K562 (cell line): ENCODE measurements at regions not wholly inside any gene's neighbourhood (a gene's known extent, or its start where the extent isn't known, plus 50 kb on each side); places are given as distances from the start of the nearest gene placed in this dataset.

ENCODE experiments used
- ATAC-seq: fragments of 200-7000 bp; cut with Tn5 transposase; 3 replicates; pipeline ENCODE4 v1.9.1; 2020; ENCODE audit warnings: moderate library complexity
- BruUV-seq: library from RNA; stranded (reverse); fragments of 400-500 nt; replicated peaks from 2 replicates; lab custom pipeline; 2021; lab: Mats Ljungman, UMichigan
- CTCF ChIA-PET: fragments of 300-600 bp; formaldehyde crosslinking; extraction: SDS; loops from one replicate; lab custom pipeline; 2021; ENCODE audit warnings: low intra/inter-chr PET ratio; lab: Yijun Ruan, JAX
- POLR2A ChIA-PET: fragments of 300-600, 350-650 bp; sonication (Branson Sonifier 250); formaldehyde crosslinking; extraction: SDS; loops from one replicate; lab custom pipeline; 2021; ENCODE audit warnings: antibody characterized with exemption, inconsistent platforms; lab: Yijun Ruan, JAX
- DNase-seq, 4 experiments: peaks; one replicate each; pipeline versions ENCODE4 v3.0.0 to v3.0.0-alpha.2; 2011 to 2018; ENCODE audit warnings: low spot score in 3 of 4, mixed read lengths in 3 of 4; ENCODE audit errors: extremely low read depth in 1 of 4
- FAIRE-seq: peaks from 2 replicates; lab custom pipeline; 2011; peaks lifted over from hg19 to GRCh38; lab: Jason Lieb, UNC
- H2AFZ ChIP-seq: 2 replicates; pipeline ENCODE4 v1.6.0; 2011; ENCODE audit warnings: low read depth, low read length, control low read depth, inconsistent platforms
- H3K27ac ChIP-seq: fragments of 200-600 bp; 3 replicates; pipeline ENCODE4 v1.8.0; 2011; ENCODE audit warnings: low read depth, mild to moderate bottlenecking, control low read depth, inconsistent platforms, low read length, moderate library complexity, mixed read lengths; ENCODE audit errors: extremely low read depth
- H3K27me3 ChIP-seq, 2 experiments: fragments of 300-600 bp in 1 of 2; 2 replicates in 1 of 2; 3 replicates in 1 of 2; pipeline versions ENCODE4 v1.6.0 to v1.8.0; 2011; ENCODE audit warnings: inconsistent platforms in 2 of 2, low read length in 2 of 2, mild to moderate bottlenecking in 1 of 2, mixed read lengths in 1 of 2, moderate library complexity in 1 of 2; ENCODE audit not compliant: control insufficient read depth in 2 of 2, insufficient read depth in 2 of 2
- H3K36me3 ChIP-seq: fragments of 300-600 bp; 3 replicates; pipeline ENCODE4 v1.8.0; 2011; ENCODE audit warnings: mild to moderate bottlenecking, low read length, inconsistent platforms; ENCODE audit not compliant: control insufficient read depth, insufficient read depth
- H3K4me1 ChIP-seq, 2 experiments: fragments of 200-600 bp in 1 of 2; replicated peaks in 1 of 2; 2 replicates in 1 of 2; 3 replicates in 1 of 2; pipeline versions ENCODE4 v1.5.1 to v1.8.0; 2011; ENCODE audit warnings: inconsistent platforms in 2 of 2, low read length in 2 of 2, mild to moderate bottlenecking in 1 of 2, mixed read lengths in 1 of 2, moderate library complexity in 1 of 2; ENCODE audit not compliant: control insufficient read depth in 2 of 2, insufficient read depth in 2 of 2
- H3K4me2 ChIP-seq: 2 replicates; pipeline ENCODE4 v1.6.1; 2011; ENCODE audit warnings: low read length, control low read depth, inconsistent platforms, mixed read lengths; ENCODE audit not compliant: insufficient read depth
- H3K4me3 ChIP-seq: fragments of 200-600 bp; sonication (generic), shearing (Covaris generic); 2 replicates; pipeline ENCODE4 v1.5.1; 2016; ENCODE audit warnings: control low read depth, inconsistent platforms
- H3K79me2 ChIP-seq: fragments of 200-600 bp; 3 replicates; pipeline ENCODE4 v1.8.0; 2011; ENCODE audit warnings: low read length, inconsistent platforms; ENCODE audit not compliant: control insufficient read depth, insufficient read depth
- H3K9ac ChIP-seq, 2 experiments: 2 replicates each; pipeline versions ENCODE4 v1.6.0 to v1.6.1; 2011; ENCODE audit warnings: low read depth in 2 of 2, low read length in 2 of 2, control low read depth in 1 of 2, inconsistent platforms in 1 of 2, mild to moderate bottlenecking in 1 of 2, mixed read lengths in 1 of 2; ENCODE audit not compliant: insufficient read depth in 1 of 2
- H3K9me1 ChIP-seq: one replicate; pipeline ENCODE4 v1.6.0; 2011; ENCODE audit warnings: inconsistent platforms, mild to moderate bottlenecking, low read length, moderate library complexity; ENCODE audit not compliant: control insufficient read depth, insufficient read depth
- H3K9me3 ChIP-seq: replicated peaks from 2 replicates; pipeline ENCODE4 v1.5.1; 2011; ENCODE audit warnings: low read depth, low read length, inconsistent platforms; ENCODE audit not compliant: control insufficient read depth, insufficient read depth
- H4K20me1 ChIP-seq: replicated peaks from 2 replicates; pipeline ENCODE4 v1.6.1; 2011; ENCODE audit warnings: low read length, inconsistent platforms, mixed read lengths; ENCODE audit not compliant: control insufficient read depth, insufficient read depth
- BRD9 ChIP-seq: fragments of 450-650 bp; IDR thresholded peaks from 2 replicates; pipeline ENCODE4 v1.6.1; 2018; ENCODE audit warnings: low read depth; ENCODE audit not compliant: partially characterized antibody
- CTBP1 ChIP-seq: fragments of 450-650 bp; IDR thresholded peaks from 2 replicates; pipeline ENCODE4 v1.6.1; 2016; ENCODE audit warnings: borderline replicate concordance
- DIDO1 ChIP-seq: fragments of 450-650 bp; IDR thresholded peaks from 2 replicates; pipeline ENCODE4 v1.6.1; 2016; ENCODE audit warnings: low read depth, missing biosample characterization, missing genetic modification characterization
- RB1 ChIP-seq: fragments of 450-650 bp; IDR thresholded peaks from 2 replicates; pipeline ENCODE4 v1.6.1; 2017; ENCODE audit warnings: low read depth, mild to moderate bottlenecking
- SMAD2 ChIP-seq: fragments of 150-350 bp; IDR thresholded peaks from 2 replicates; pipeline ENCODE4 v1.6.1; 2014; ENCODE audit warnings: low read depth, mild to moderate bottlenecking, low read length
- SMC3 ChIP-seq: conservative IDR thresholded peaks from 2 replicates; pipeline ENCODE4 v1.6.1; 2011; ENCODE audit warnings: low read depth, low read length, improper control_type of control experiment; ENCODE audit not compliant: insufficient read depth
- SP1 ChIP-seq: sonication (generic); formaldehyde crosslinking; IDR thresholded peaks from 2 replicates; pipeline ENCODE4 v1.8.1; 2022; ENCODE audit warnings: mild to moderate bottlenecking, missing genetic modification reagents
- SUPT5H ChIP-seq: fragments of 450-650 bp; IDR thresholded peaks from 2 replicates; pipeline ENCODE4 v1.6.1; 2016
- ZBED1 ChIP-seq: IDR thresholded peaks from 2 replicates; pipeline ENCODE4 v1.6.1; 2014
- ZNF143 ChIP-seq: sonication (generic); formaldehyde crosslinking; IDR thresholded peaks from 2 replicates; pipeline ENCODE4 v1.9.0; 2022; ENCODE audit warnings: mild to moderate bottlenecking, missing genetic modification reagents
- ZNF232 ChIP-seq: sonication (generic); formaldehyde crosslinking; IDR thresholded peaks from 2 replicates; pipeline ENCODE4 v1.8.0; 2022; ENCODE audit warnings: mild to moderate bottlenecking, missing genetic modification reagents
- ZNF507 ChIP-seq: conservative IDR thresholded peaks from 2 replicates; pipeline ENCODE4 v1.6.1; 2017; ENCODE audit warnings: missing genetic modification characterization, missing compliant biosample characterization
- ZNF707 ChIP-seq: fragments of 250-450 bp; sonication (Bioruptor Pico); conservative IDR thresholded peaks from 2 replicates; pipeline ENCODE4 v1.8.0; 2022; ENCODE audit warnings: inconsistent platforms, mild to moderate bottlenecking, moderate library complexity
- WGBS: fragments of 100-300 bp; shearing (Covaris generic); methylation state at CpG from one replicate; pipeline ENCODE4 v1.1.6; 2016; ENCODE audit warnings: low coverage, mixed read lengths; ENCODE audit not compliant: insufficient coverage; ENCODE audit errors: missing lambda C conversion rate; 5-methylcytosine and 5-hydroxymethylcytosine counted together
- in situ Hi-C: fragments of 300-500 bp; cut with MboI; formaldehyde crosslinking; loops from 4 replicates; pipeline ENCODE4 v1.15.0; 2018; ENCODE audit warnings: inconsistent platforms, mixed read lengths
- intact Hi-C: fragments of 100-400 bp; cut with micrococcal nuclease; formaldehyde crosslinking; loops from 2 replicates; pipeline ENCODE4 v1.14.2; 2022
- TF ChIP-seq, protein P1 (sequence below): fragments of 250-450 bp; sonication (Bioruptor Pico); IDR thresholded peaks from 2 replicates; pipeline ENCODE4 v1.5.0; 2022; ENCODE audit warnings: mild to moderate bottlenecking
- TF ChIP-seq, protein P2 (sequence below): fragments of 450-650 bp; IDR thresholded peaks from 2 replicates; pipeline ENCODE4 v1.6.1; 2016

DNA sequence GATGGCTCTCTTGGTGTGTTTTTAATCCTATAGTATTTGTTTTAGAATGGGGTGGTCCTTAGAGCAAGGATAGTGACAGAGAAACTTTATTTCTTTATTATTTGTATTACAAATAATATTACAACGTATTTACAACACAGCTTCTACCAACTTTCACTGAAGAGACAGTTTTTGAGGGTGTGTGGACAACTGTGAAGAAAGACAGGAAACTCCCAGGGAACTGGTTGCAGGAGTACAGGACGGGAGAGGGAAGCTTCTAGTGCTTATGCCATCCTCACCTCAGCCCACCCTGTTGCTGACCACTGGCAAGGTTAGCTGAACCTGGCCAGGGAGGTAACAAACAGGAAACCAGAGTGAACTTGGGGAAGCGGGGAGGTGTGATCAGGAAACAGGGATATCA lies 251.7 kb downstream of the BCL11A start:
- DNase-seq (no peak), FAIRE-seq (no peak), ATAC-seq (no peak)
- Histone ChIP-seq H3K4me2 (no peak overlapping the region), H3K4me1 (peaks cover 0 to 7% of the 10 kb centered on the region in 2 experiments; a peak in 1 of 5 replicates), H2AFZ (no peak overlapping the region), H3K79me2 (no peaks in the 10 kb centered on the region), H3K9me1 (no peaks in the 10 kb centered on the region), H3K9me3 (no peaks in the 10 kb centered on the region), H3K27ac (no peak overlapping the region), H4K20me1 (no peaks in the 10 kb centered on the region), H3K9ac (no peak overlapping the region), H3K27me3 (peaks cover 0 to 6% of the 10 kb centered on the region in 2 experiments; a peak in 1 of 5 replicates), H3K4me3 (no peak overlapping the region), H3K36me3 (no peaks in the 10 kb centered on the region)
- 0% methylated on average over 3 of the region's 3 CpGs for WGBS
- in situ Hi-C loops: no loop called here
- ChIA-PET CTCF (no interaction called here), POLR2A (interaction anchor here (0.9 to 1.3 kb wide), 3 partner anchors 11 to 16 kb away, joined by 3 to 4 read pairs (median 3); no protein-coding TSS in a partner anchor)
- intact Hi-C loops: no loop called here
- TF ChIP-seq SMAD2: no peak
- no peak for TF ChIP-seq ZNF707 (CRISPR knock-in tag)
- no peak for TF ChIP-seq ZNF507 (tag)
- TF ChIP-seq BRD9: no peak
- no peak for TF ChIP-seq SMC3
- no peak for TF ChIP-seq SUPT5H
- TF ChIP-seq ZNF143 (CRISPR knock-in tag): no peak
- no TSS peak for BruUV-seq

DNA sequence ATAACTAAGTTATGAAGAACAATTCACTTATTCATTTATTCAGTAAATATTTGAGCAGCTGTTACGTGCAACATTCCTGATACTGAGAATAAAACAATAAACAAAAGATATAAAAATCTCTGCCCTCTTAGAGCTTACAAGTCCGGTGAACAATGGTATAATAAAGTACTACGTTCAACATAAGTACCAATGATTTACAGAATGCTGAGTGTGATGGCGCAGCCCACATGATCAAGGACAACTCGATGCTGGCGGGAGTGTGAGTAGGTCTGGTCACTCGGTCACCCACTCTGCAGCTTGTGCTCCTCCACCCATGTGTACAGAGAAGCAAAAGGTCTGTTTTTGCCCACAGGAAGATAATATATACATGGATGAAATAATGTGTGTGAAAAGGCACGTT lies 254.3 kb downstream of the BCL11A start:
- no peak for FAIRE-seq
- no peak for DNase-seq

More for the DNA sequence above, 254.3 kb downstream of the BCL11A start:
- ChIA-PET POLR2A (no interaction called here), CTCF (no interaction called here)
- BruUV-seq: no TSS peak
- Histone ChIP-seq H3K27ac (no peak overlapping the region), H3K9me3 (no peaks in the 10 kb centered on the region), H3K27me3 (peaks cover 0 to 8% of the 10 kb centered on the region in 2 experiments; a peak in 1 of 5 replicates), H2AFZ (no peak overlapping the region), H3K36me3 (no peaks in the 10 kb centered on the region), H3K79me2 (no peaks in the 10 kb centered on the region), H3K9ac (no peak overlapping the region), H3K4me3 (no peak overlapping the region), H3K9me1 (no peaks in the 10 kb centered on the region), H4K20me1 (no peaks in the 10 kb centered on the region), H3K4me2 (no peak overlapping the region), H3K4me1 (peaks cover 0 to 7% of the 10 kb centered on the region in 2 experiments; a peak in 1 of 5 replicates)
- TF ChIP-seq RB1: no peak
- TF ChIP-seq DIDO1: no peak
- TF ChIP-seq ZNF232: no peak
- no peak for TF ChIP-seq CTBP1
- TF ChIP-seq, protein P1, sequence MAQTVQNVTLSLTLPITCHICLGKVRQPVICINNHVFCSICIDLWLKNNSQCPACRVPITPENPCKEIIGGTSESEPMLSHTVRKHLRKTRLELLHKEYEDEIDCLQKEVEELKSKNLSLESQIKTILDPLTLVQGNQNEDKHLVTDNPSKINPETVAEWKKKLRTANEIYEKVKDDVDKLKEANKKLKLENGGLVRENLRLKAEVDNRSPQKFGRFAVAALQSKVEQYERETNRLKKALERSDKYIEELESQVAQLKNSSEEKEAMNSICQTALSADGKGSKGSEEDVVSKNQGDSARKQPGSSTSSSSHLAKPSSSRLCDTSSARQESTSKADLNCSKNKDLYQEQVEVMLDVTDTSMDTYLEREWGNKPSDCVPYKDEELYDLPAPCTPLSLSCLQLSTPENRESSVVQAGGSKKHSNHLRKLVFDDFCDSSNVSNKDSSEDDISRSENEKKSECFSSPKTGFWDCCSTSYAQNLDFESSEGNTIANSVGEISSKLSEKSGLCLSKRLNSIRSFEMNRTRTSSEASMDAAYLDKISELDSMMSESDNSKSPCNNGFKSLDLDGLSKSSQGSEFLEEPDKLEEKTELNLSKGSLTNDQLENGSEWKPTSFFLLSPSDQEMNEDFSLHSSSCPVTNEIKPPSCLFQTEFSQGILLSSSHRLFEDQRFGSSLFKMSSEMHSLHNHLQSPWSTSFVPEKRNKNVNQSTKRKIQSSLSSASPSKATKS (CRISPR knock-in tag): no peak
- TF ChIP-seq, protein P2, sequence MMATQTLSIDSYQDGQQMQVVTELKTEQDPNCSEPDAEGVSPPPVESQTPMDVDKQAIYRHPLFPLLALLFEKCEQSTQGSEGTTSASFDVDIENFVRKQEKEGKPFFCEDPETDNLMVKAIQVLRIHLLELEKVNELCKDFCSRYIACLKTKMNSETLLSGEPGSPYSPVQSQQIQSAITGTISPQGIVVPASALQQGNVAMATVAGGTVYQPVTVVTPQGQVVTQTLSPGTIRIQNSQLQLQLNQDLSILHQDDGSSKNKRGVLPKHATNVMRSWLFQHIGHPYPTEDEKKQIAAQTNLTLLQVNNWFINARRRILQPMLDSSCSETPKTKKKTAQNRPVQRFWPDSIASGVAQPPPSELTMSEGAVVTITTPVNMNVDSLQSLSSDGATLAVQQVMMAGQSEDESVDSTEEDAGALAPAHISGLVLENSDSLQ: no peak
- TF ChIP-seq SP1 (CRISPR knock-in tag): no peak
- no peak for TF ChIP-seq ZBED1
- ATAC-seq: no peak
- intact Hi-C loops (no loop called here), in situ Hi-C loops (no loop called here)
- 0% methylated on average over 8 of the region's 8 CpGs for WGBS
